Nucleus accumbens (tissue), 56 donors: ENCODE measurements at regions not wholly inside any gene's neighbourhood (a gene's known extent, or its start where the extent isn't known, plus 50 kb on each side); places are given as distances from the start of the nearest gene placed in this dataset.

Experiments used
- DNase-seq, 56 donors: peaks; one replicate each; lab custom pipeline; 2025; lab: John Stamatoyannopoulos, UW

- DNase-seq = no peak
Measured at GRCh38 chr10:43320226-43320625, 51.2 kb upstream of the FXYD4 start.

- peak in 1 of 56 donors; percentile 4 for DNase-seq
Measured at GRCh38 chr10:43318976-43319960, 52.2 kb upstream of the FXYD4 start.

GRCh38 chr10:43318456-43318855, 51.6 kb upstream of the RASGEF1A start:
- DNase-seq = no peak

- DNase-seq = no peak
Measured at GRCh38 chr10:43317422-43317821, 50.6 kb upstream of the RASGEF1A start.

- DNase-seq = no peak
Measured at GRCh38 chr10:43316988-43317387, 50.1 kb upstream of the RASGEF1A start.
